DND-41 (cell line): ENCODE measurements at regions not wholly inside any gene's neighbourhood (a gene's known extent, or its start where the extent isn't known, plus 50 kb on each side); places are given as distances from the start of the nearest gene placed in this dataset.

ENCODE experiments used
- EZH2 ChIP-seq: IDR thresholded peaks from 3 replicates; pipeline ENCODE4 v1.6.1; 2012; ENCODE audit warnings: borderline replicate concordance, low read depth, mild to moderate bottlenecking, moderate library complexity, low read length, inconsistent platforms; ENCODE audit not compliant: severe bottlenecking
- TF ChIP-seq, protein P1 (sequence below): IDR thresholded peaks from 2 replicates; pipeline ENCODE4 v1.5.1; 2012; ENCODE audit warnings: borderline replicate concordance, low read length, moderate library complexity, mild to moderate bottlenecking; ENCODE audit not compliant: poor library complexity, severe bottlenecking; ENCODE audit errors: extremely low read depth

DNA sequence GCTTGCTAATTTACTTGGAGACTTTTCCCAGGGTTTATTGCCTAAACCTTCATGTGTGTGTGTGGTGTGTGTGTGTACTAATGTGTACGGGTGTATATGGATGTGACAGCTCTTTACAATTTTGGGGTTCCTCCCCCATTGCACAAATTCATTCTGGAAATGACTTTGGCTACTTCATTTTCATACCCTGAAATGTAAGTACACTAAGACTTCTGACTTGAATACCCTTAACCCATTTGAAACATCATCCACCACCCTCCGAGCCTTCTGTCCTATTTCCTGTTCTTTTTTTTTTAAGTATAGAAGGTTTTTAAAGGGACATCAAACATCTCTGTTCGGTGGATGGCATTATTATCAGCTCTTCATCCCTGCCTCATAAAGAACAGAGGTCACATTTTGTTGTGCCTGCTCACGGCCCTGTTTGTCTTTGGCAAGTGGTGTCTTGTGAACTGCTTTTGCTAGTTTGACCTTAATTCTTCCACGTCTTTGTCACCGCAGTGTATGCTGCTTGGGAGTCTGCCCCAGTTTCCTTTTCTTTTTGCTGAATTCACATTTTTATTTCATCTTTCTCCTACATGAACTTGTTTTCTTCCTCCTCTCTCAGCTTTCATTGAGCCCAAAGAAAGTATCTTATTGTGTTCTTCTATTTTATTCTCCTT, 228.3 kb downstream of the FOXO1 start:
- TF ChIP-seq, protein P1, sequence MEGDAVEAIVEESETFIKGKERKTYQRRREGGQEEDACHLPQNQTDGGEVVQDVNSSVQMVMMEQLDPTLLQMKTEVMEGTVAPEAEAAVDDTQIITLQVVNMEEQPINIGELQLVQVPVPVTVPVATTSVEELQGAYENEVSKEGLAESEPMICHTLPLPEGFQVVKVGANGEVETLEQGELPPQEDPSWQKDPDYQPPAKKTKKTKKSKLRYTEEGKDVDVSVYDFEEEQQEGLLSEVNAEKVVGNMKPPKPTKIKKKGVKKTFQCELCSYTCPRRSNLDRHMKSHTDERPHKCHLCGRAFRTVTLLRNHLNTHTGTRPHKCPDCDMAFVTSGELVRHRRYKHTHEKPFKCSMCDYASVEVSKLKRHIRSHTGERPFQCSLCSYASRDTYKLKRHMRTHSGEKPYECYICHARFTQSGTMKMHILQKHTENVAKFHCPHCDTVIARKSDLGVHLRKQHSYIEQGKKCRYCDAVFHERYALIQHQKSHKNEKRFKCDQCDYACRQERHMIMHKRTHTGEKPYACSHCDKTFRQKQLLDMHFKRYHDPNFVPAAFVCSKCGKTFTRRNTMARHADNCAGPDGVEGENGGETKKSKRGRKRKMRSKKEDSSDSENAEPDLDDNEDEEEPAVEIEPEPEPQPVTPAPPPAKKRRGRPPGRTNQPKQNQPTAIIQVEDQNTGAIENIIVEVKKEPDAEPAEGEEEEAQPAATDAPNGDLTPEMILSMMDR, result no peak
- no peak for TF ChIP-seq EZH2
